ENCODE measurements at regions not wholly inside any gene's neighbourhood (a gene's known extent, or its start where the extent isn't known, plus 50 kb on each side); places are given as distances from the start of the nearest gene placed in this dataset.

DNA sequence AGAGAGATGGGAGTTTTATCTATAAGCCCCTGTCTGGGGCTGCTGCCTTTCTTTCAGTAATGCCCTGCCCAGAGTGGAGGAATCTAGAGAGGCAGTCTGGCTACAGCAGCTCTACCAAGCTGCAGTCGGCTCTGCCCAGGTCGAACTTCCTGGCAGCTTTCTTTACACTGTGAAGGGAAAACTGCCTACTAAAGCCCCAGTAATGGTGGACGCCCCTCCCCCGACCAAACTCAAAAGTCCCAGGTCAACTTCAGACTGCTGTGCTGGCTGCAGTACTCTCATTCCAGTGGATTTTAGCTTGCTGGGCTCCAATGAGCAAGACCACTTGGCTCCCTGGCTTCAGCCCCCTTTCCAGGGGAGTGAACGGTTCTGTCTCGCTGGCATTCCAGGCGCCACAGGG lies 65.9 kb upstream of the RARB start:
- TF ChIP-seq, protein P1, sequence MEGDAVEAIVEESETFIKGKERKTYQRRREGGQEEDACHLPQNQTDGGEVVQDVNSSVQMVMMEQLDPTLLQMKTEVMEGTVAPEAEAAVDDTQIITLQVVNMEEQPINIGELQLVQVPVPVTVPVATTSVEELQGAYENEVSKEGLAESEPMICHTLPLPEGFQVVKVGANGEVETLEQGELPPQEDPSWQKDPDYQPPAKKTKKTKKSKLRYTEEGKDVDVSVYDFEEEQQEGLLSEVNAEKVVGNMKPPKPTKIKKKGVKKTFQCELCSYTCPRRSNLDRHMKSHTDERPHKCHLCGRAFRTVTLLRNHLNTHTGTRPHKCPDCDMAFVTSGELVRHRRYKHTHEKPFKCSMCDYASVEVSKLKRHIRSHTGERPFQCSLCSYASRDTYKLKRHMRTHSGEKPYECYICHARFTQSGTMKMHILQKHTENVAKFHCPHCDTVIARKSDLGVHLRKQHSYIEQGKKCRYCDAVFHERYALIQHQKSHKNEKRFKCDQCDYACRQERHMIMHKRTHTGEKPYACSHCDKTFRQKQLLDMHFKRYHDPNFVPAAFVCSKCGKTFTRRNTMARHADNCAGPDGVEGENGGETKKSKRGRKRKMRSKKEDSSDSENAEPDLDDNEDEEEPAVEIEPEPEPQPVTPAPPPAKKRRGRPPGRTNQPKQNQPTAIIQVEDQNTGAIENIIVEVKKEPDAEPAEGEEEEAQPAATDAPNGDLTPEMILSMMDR (IDR thresholded peaks at IDR 0.05): no peak
- TF ChIP-seq TCF7L2 (IDR thresholded peaks at IDR 0.05; ENCODE audit: low read depth, low read length): no peak
- TF ChIP-seq, protein P2, sequence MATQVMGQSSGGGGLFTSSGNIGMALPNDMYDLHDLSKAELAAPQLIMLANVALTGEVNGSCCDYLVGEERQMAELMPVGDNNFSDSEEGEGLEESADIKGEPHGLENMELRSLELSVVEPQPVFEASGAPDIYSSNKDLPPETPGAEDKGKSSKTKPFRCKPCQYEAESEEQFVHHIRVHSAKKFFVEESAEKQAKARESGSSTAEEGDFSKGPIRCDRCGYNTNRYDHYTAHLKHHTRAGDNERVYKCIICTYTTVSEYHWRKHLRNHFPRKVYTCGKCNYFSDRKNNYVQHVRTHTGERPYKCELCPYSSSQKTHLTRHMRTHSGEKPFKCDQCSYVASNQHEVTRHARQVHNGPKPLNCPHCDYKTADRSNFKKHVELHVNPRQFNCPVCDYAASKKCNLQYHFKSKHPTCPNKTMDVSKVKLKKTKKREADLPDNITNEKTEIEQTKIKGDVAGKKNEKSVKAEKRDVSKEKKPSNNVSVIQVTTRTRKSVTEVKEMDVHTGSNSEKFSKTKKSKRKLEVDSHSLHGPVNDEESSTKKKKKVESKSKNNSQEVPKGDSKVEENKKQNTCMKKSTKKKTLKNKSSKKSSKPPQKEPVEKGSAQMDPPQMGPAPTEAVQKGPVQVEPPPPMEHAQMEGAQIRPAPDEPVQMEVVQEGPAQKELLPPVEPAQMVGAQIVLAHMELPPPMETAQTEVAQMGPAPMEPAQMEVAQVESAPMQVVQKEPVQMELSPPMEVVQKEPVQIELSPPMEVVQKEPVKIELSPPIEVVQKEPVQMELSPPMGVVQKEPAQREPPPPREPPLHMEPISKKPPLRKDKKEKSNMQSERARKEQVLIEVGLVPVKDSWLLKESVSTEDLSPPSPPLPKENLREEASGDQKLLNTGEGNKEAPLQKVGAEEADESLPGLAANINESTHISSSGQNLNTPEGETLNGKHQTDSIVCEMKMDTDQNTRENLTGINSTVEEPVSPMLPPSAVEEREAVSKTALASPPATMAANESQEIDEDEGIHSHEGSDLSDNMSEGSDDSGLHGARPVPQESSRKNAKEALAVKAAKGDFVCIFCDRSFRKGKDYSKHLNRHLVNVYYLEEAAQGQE (IDR thresholded peaks at IDR 0.05; ENCODE audit: insufficient read depth in 1 of 2, low read depth in 2 of 2, low read length in 1 of 2): no peak
